ENCODE measurements at regions not wholly inside any gene's neighbourhood (a gene's known extent, or its start where the extent isn't known, plus 50 kb on each side); places are given as distances from the start of the nearest gene placed in this dataset.

DNA sequence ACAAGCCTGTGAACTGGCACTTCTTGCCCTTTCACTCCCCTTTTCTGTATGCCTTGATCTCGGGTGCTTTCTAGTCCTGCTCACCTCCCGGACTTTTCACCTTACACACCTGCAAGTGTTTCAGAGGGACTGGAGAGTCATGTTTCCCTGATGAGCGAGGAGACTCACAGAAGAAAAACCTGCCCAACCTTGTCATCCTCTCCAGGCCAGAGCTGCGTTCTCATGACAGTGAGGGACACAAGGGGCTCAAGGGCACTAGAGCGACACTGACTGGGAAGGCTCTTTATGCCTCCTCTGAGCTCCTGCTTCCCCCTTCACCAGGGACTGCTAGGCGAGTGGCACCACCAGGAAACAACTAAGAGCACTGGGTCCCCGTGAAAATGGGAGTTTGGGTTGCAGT, 376.9 kb upstream of the RPS23 start:
- TF ChIP-seq CTCF (IDR thresholded peaks at IDR 0.05; ENCODE audit: low read depth, low read length) = no peak
- no peak for DNase-seq (ENCODE audit: extremely low read depth, low read depth)

DNA sequence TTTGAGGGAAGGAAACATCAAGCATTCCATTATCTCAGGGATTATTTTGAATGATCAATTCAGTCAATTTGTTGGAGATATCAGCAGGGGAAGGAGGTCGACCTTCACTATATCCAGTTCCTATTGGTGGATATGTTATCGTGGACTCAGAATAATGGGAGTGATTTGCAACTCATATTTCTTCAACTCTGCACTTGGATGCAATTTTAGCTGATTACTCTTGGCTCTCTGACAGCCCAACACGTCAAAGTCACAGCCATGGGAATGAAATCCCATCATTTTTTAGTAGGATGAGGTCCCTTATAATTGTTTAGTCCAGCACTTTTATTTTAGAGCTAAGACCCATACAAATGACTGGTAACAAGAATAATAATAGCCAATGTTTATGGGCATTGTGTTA, 371.8 kb upstream of the RPS23 start:
- no peak for DNase-seq (ENCODE audit: extremely low read depth, low read depth)
- TF ChIP-seq CTCF (IDR thresholded peaks at IDR 0.05; ENCODE audit: low read depth, low read length) = no peak

DNA sequence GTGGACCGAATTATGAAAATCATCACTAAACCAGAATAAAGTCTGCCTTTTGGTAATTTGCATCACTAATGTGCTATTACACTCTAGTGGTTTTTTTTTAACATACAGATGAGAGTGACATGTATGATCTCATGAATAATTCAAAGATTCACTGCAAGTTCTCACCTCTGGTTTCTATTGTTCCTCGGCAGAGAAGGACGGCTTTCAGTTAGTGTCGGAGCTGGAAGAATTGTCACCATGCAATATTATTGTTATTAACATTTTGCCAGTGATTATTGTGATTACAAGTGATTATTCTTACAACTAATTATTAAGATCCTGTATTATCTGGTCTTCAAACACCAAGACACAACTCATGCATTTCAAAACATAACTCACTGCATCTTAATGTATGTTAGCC, 366.6 kb upstream of the RPS23 start:
- no peak for TF ChIP-seq CTCF (IDR thresholded peaks at IDR 0.05; ENCODE audit: low read depth, low read length)

GRCh38 chr5:82644229-82644628, 366.1 kb upstream of the RPS23 start:
- DNase-seq (ENCODE audit: extremely low read depth, low read depth) = no peak
- TF ChIP-seq CTCF (IDR thresholded peaks at IDR 0.05; ENCODE audit: low read depth, low read length) = no peak

More for the DNA sequence above, 366.6 kb upstream of the RPS23 start:
- DNase-seq (ENCODE audit: extremely low read depth, low read depth) = no peak

DNA sequence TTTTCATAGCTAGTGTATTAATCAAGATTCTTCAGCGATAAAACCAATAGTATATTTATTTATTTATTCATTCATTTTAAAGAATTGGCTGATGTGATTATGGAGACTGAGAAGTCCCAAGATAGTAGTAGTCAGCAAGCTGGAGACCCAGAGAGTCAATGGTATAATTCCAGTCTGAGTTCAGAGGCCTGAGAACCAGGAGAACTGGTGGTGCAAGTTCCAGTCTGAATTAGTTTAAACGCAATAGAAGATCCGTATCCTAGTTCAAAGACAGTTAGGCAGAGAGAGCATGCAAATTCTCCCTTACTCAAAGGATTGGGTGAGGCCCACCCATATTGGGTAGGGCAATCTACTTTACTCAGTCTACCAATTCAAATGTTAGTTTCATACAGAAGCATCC, 364.2 kb upstream of the RPS23 start:
- DNase-seq (ENCODE audit: extremely low read depth, low read depth) = no peak
- TF ChIP-seq CTCF (IDR thresholded peaks at IDR 0.05; ENCODE audit: low read depth, low read length) = no peak

DNA sequence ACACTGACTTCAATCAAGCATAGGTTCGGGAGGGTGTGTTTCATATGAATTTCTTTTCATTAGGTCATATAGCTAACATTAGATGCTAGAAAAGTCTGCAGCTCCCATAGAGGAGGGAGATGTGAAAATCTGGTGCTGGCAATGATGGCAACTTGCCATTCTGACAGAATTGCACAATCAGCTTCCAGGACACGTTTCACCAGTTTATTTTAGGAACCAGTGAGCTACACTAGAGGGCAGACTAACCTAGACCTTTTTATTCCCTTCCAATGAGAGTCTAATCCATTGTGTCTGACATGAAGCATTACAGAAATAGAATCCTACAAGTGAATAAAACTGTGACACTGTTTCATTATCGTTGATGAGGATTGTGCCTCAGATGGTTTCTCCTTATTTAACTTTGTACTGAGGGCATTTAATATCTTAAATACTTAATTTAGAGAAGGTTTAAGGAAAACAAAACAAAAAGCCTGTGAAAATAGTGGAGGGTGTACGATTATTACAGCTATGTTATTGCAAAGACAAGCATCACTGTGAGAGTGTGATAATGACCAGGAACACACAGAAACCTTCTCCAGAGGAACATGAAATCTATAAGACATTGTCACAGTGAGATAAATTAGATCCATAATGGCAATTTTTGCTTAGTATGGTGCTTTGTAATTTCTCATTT, 363.3 kb upstream of the RPS23 start:
- DNase-seq (ENCODE audit: extremely low read depth, low read depth) = peak; percentile 76
- peak; percentile 68 for TF ChIP-seq CTCF (IDR thresholded peaks at IDR 0.05; ENCODE audit: low read depth, low read length)

DNA sequence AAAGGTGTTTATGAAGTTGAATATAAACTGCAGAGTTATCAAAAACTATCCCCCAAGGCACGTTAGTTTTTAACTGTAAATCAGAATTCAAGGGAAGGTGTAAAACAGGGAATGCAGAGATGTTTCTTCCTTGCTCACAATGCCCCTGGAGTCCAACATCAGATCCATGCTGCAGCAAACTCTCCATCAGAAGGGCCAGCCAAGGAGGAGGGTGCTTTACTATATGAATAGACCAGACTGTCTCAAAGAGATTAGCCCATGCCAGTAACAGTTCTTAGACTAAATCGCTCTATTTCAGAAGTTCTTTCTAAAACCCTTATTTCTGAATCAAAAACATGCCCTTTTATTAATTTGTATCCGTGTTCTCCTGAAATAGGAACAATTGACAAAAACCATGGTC, 362.8 kb upstream of the RPS23 start:
- no peak for DNase-seq (ENCODE audit: extremely low read depth, low read depth)
- TF ChIP-seq CTCF (IDR thresholded peaks at IDR 0.05; ENCODE audit: low read depth, low read length) = no peak

Measured in AG09319 (cell line).